HEK293 (cell line): ENCODE measurements at regions not wholly inside any gene's neighbourhood (a gene's known extent, or its start where the extent isn't known, plus 50 kb on each side); places are given as distances from the start of the nearest gene placed in this dataset.

Experiments
- CTCF ChIA-PET: fragments of 350-600 bp; formaldehyde crosslinking; extraction: SDS; loops from one replicate; lab custom pipeline; 2021; ENCODE audit warnings: antibody characterized with exemption; lab: Yijun Ruan, JAX
- POLR2A ChIA-PET: fragments of 300-600 bp; formaldehyde crosslinking; extraction: SDS; loops from one replicate; lab custom pipeline; 2020; ENCODE audit warnings: antibody characterized with exemption, inconsistent platforms; lab: Yijun Ruan, JAX
- H3K27ac ChIP-seq: fragments of 200-500 bp; sonication (Bioruptor generic); 2 replicates; pipeline ENCODE4 v1.5.1; 2014; ENCODE audit warnings: low read depth, low read length, control low read depth, inconsistent platforms; ENCODE audit errors: extremely low read depth
- H3K36me3 ChIP-seq, 2 experiments: fragments of 200-500 bp in 1 of 2; sonication (Bioruptor generic) in 1 of 2; 1 replicate in 1 of 2; 2 replicates in 1 of 2; pipeline ENCODE4 v1.5.1; 2014 to 2017; ENCODE audit warnings: inconsistent platforms in 2 of 2, low read length in 2 of 2; ENCODE audit not compliant: control insufficient read depth in 2 of 2, insufficient read depth in 1 of 2
- H3K4me1 ChIP-seq: fragments of 200-500 bp; sonication (Bioruptor generic); 2 replicates; pipeline ENCODE4 v1.5.1; 2014; ENCODE audit warnings: mild to moderate bottlenecking, low read length, inconsistent platforms; ENCODE audit not compliant: control insufficient read depth, insufficient read depth
- H3K4me3 ChIP-seq: 2 replicates; pipeline ENCODE4 v1.5.1; 2011; ENCODE audit warnings: low read depth, mild to moderate bottlenecking, control low read depth, low read length, moderate library complexity
- H3K9me3 ChIP-seq: fragments of 200-500 bp; sonication (Bioruptor generic); 2 replicates; pipeline ENCODE4 v1.5.1; 2014; ENCODE audit warnings: low read depth, low read length, inconsistent platforms; ENCODE audit not compliant: control insufficient read depth, insufficient read depth
- HOXC10 ChIP-seq: sonication (generic); formaldehyde crosslinking; IDR thresholded peaks from 2 replicates; pipeline ENCODE4 v1.8.1; 2023; ENCODE audit warnings: mild to moderate bottlenecking, missing genetic modification reagents
- SETDB1 ChIP-seq: IDR thresholded peaks from one replicate; pipeline ENCODE4 v1.6.1; 2017; ENCODE audit warnings: mild to moderate bottlenecking, low read length, moderate library complexity, mixed read lengths; ENCODE audit not compliant: insufficient read length
- ZFP37 ChIP-seq: fragments of 450-650 bp; formaldehyde crosslinking; IDR thresholded peaks from 2 replicates; pipeline ENCODE4 v1.5.1; 2016; ENCODE audit warnings: missing biosample characterization, missing genetic modification characterization
- ZFP41 ChIP-seq: fragments of 450-650 bp; formaldehyde crosslinking; IDR thresholded peaks from 2 replicates; pipeline ENCODE4 v1.5.1; 2016; ENCODE audit warnings: missing biosample characterization, missing genetic modification characterization, borderline replicate concordance
- ZFP69B ChIP-seq: fragments of 450-650 bp; formaldehyde crosslinking; IDR thresholded peaks from 2 replicates; pipeline ENCODE4 v1.5.1; 2016; ENCODE audit warnings: missing biosample characterization, missing genetic modification characterization
- ZIC2 ChIP-seq: fragments of 450-650 bp; formaldehyde crosslinking; IDR thresholded peaks from 2 replicates; pipeline ENCODE4 v1.5.1; 2016; ENCODE audit warnings: missing biosample characterization, missing genetic modification characterization
- ZNF335 ChIP-seq: fragments of 450-650 bp; formaldehyde crosslinking; conservative IDR thresholded peaks from 2 replicates; pipeline ENCODE4 v1.5.1; 2016; ENCODE audit warnings: missing biosample characterization, missing genetic modification characterization
- ZNF350 ChIP-seq: fragments of 450-650 bp; formaldehyde crosslinking; IDR thresholded peaks from 2 replicates; pipeline ENCODE4 v1.5.0; 2017; ENCODE audit warnings: missing biosample characterization, mild to moderate bottlenecking, missing genetic modification characterization
- ZNF366 ChIP-seq: fragments of 450-650 bp; formaldehyde crosslinking; conservative IDR thresholded peaks from 2 replicates; pipeline ENCODE4 v1.5.1; 2016; ENCODE audit warnings: missing biosample characterization, missing genetic modification characterization
- ZNF571 ChIP-seq: fragments of 450-650 bp; formaldehyde crosslinking; IDR thresholded peaks from 2 replicates; pipeline ENCODE4 v1.5.0; 2017; ENCODE audit warnings: missing biosample characterization, missing genetic modification characterization
- ZNF600 ChIP-seq: fragments of 450-650 bp; formaldehyde crosslinking; IDR thresholded peaks from 2 replicates; pipeline ENCODE4 v1.5.1; 2016; ENCODE audit warnings: missing biosample characterization, missing genetic modification characterization
- ZNF76 ChIP-seq: fragments of 450-650 bp; formaldehyde crosslinking; IDR thresholded peaks from 2 replicates; pipeline ENCODE4; 2016; ENCODE audit warnings: low read depth, missing biosample characterization, missing genetic modification characterization, borderline replicate concordance
- ZNF768 ChIP-seq: fragments of 450-650 bp; formaldehyde crosslinking; IDR thresholded peaks from 2 replicates; pipeline ENCODE4 v1.5.1; 2018; ENCODE audit warnings: missing biosample characterization, mild to moderate bottlenecking, missing genetic modification characterization
- ZNF776 ChIP-seq: fragments of 450-650 bp; formaldehyde crosslinking; IDR thresholded peaks from 2 replicates; pipeline ENCODE4 v1.5.0; 2017; ENCODE audit warnings: missing biosample characterization, missing genetic modification characterization, borderline replicate concordance
- ZSCAN23 ChIP-seq: fragments of 450-650 bp; formaldehyde crosslinking; IDR thresholded peaks from 2 replicates; pipeline ENCODE4 v1.5.1; 2016; ENCODE audit warnings: missing biosample characterization, missing genetic modification characterization
- TF ChIP-seq, protein P1 (sequence below): fragments of 450-650 bp; formaldehyde crosslinking; IDR thresholded peaks from 2 replicates; pipeline ENCODE4 v1.5.1; 2016; ENCODE audit warnings: missing biosample characterization, missing genetic modification characterization
- TF ChIP-seq, protein P2 (sequence below): fragments of 450-650 bp; formaldehyde crosslinking; IDR thresholded peaks from 2 replicates; pipeline ENCODE4 v1.5.1; 2016; ENCODE audit warnings: missing biosample characterization, missing genetic modification characterization
- TF ChIP-seq, protein P3 (sequence below): fragments of 450-650 bp; formaldehyde crosslinking; IDR thresholded peaks from 2 replicates; pipeline ENCODE4 v1.5.1; 2016; ENCODE audit warnings: missing biosample characterization, missing genetic modification characterization
- TF ChIP-seq, protein P4 (sequence below): fragments of 450-650 bp; formaldehyde crosslinking; IDR thresholded peaks from 2 replicates; pipeline ENCODE4 v1.5.1; 2016; ENCODE audit warnings: missing biosample characterization, missing genetic modification characterization, borderline replicate concordance
- TF ChIP-seq, protein P5 (sequence below): fragments of 450-650 bp; formaldehyde crosslinking; IDR thresholded peaks from 2 replicates; pipeline ENCODE4 v1.5.1; 2016; ENCODE audit warnings: missing biosample characterization, missing genetic modification characterization

DNA sequence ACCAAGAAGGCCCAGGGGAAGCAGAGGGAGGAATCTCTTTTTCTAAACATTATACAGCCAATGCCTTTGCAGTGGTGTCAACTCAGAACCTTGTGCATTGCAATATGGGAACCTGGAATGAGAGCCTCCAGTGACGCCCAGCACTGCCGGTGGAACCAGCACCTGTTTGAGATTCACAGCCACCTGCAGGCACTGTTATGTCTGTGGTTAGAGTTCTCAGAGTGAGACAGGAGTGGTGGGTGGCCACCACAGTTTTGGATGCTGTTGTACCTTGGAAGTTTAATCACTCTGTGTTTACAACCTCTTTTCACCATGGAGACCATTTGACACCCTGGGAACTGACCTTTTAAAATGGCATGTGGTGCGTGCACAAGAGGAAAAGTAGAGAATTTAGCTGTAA, 185.3 kb upstream of the KCNG1 start:
- no peaks in the 10 kb centered on the region for H3K36me3 ChIP-seq
- no peaks in the 10 kb centered on the region for H3K9me3 ChIP-seq
- no peak overlapping the region for H3K4me3 ChIP-seq
- no peak for TF ChIP-seq ZFP69B (tag by site-specific recombination)
- TF ChIP-seq ZNF76 (tag by site-specific recombination) = no peak
- no peak for TF ChIP-seq ZNF571 (tag by site-specific recombination)
- TF ChIP-seq, all 188 proteins: peak for 0
- ChIA-PET POLR2A (no interaction called here), CTCF (interaction anchor here (1.7 kb wide), 1 partner anchor 14 kb away, joined by 4 read pairs; no protein-coding TSS in a partner anchor)
- no peak overlapping the region for H3K27ac ChIP-seq
- no peaks in the 10 kb centered on the region for H3K4me1 ChIP-seq

DNA sequence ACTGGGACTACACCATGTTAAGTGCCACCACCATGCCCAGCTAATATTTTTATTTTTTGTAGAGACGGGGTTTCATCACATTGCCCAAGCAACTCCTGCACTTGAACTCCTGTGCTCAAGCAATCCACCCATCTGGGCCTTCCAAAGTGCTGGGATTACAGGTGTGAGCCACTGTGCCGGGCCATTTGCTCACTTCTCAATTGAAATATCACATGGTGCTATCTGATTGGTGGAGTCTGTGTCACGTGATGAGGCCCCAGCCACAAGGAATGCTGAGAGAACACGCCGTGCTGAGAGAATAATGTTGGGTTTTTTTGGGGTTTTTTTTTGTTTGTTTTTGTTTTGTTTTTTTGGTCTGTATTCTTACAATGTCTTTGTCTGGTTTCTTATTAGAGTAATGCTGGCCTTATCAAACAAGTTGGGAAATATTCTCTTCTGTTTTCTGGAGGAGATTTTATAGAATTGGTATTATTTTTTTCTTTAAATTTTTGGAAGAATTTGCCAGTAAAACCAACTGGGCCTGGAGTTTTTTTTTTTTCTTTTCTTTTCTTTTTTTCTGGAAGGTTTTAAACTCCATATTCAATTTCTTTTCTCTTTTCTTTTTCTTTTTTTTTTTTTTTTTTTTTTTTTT, 183.2 kb upstream of the KCNG1 start:
- POLR2A ChIA-PET = interaction anchor here (0.6 kb wide), 1 partner anchor 24 kb away, joined by 10 read pairs; no protein-coding TSS in a partner anchor
- CTCF ChIA-PET = no interaction called here
- H3K36me3 ChIP-seq = no peaks in the 10 kb centered on the region
- TF ChIP-seq ZSCAN23 (tag by site-specific recombination) (no peak), SETDB1 (no peak), ZNF335 (no peak), ZNF366 (tag by site-specific recombination) (no peak), ZIC2 (no peak), ZFP41 (no peak), ZNF776 (tag by site-specific recombination) (no peak), ZNF768 (tag by site-specific recombination) (no peak), ZFP37 (tag by site-specific recombination) (no peak), ZNF350 (no peak), ZNF600 (no peak), HOXC10 (CRISPR knock-in tag) (no peak)
- TF ChIP-seq, protein P1, sequence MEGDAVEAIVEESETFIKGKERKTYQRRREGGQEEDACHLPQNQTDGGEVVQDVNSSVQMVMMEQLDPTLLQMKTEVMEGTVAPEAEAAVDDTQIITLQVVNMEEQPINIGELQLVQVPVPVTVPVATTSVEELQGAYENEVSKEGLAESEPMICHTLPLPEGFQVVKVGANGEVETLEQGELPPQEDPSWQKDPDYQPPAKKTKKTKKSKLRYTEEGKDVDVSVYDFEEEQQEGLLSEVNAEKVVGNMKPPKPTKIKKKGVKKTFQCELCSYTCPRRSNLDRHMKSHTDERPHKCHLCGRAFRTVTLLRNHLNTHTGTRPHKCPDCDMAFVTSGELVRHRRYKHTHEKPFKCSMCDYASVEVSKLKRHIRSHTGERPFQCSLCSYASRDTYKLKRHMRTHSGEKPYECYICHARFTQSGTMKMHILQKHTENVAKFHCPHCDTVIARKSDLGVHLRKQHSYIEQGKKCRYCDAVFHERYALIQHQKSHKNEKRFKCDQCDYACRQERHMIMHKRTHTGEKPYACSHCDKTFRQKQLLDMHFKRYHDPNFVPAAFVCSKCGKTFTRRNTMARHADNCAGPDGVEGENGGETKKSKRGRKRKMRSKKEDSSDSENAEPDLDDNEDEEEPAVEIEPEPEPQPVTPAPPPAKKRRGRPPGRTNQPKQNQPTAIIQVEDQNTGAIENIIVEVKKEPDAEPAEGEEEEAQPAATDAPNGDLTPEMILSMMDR (tag by site-specific recombination) = no peak
- TF ChIP-seq, protein P2, sequence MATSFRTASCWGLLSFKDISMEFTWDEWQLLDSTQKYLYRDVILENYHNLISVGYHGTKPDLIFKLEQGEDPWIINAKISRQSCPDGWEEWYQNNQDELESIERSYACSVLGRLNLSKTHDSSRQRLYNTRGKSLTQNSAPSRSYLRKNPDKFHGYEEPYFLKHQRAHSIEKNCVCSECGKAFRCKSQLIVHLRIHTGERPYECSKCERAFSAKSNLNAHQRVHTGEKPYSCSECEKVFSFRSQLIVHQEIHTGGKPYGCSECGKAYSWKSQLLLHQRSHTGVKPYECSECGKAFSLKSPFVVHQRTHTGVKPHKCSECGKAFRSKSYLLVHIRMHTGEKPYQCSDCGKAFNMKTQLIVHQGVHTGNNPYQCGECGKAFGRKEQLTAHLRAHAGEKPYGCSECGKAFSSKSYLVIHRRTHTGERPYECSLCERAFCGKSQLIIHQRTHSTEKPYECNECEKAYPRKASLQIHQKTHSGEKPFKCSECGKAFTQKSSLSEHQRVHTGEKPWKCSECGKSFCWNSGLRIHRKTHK (tag by site-specific recombination) = no peak
- TF ChIP-seq, protein P3, sequence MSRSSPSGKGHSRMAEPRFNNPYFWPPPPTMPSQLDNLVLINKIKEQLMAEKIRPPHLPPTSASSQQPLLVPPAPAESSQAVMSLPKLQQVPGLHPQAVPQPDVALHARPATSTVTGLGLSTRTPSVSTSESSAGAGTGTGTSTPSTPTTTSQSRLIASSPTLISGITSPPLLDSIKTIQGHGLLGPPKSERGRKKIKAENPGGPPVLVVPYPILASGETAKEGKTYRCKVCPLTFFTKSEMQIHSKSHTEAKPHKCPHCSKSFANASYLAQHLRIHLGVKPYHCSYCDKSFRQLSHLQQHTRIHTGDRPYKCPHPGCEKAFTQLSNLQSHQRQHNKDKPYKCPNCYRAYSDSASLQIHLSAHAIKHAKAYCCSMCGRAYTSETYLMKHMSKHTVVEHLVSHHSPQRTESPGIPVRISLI (tag by site-specific recombination) = no peak
- TF ChIP-seq, protein P4, sequence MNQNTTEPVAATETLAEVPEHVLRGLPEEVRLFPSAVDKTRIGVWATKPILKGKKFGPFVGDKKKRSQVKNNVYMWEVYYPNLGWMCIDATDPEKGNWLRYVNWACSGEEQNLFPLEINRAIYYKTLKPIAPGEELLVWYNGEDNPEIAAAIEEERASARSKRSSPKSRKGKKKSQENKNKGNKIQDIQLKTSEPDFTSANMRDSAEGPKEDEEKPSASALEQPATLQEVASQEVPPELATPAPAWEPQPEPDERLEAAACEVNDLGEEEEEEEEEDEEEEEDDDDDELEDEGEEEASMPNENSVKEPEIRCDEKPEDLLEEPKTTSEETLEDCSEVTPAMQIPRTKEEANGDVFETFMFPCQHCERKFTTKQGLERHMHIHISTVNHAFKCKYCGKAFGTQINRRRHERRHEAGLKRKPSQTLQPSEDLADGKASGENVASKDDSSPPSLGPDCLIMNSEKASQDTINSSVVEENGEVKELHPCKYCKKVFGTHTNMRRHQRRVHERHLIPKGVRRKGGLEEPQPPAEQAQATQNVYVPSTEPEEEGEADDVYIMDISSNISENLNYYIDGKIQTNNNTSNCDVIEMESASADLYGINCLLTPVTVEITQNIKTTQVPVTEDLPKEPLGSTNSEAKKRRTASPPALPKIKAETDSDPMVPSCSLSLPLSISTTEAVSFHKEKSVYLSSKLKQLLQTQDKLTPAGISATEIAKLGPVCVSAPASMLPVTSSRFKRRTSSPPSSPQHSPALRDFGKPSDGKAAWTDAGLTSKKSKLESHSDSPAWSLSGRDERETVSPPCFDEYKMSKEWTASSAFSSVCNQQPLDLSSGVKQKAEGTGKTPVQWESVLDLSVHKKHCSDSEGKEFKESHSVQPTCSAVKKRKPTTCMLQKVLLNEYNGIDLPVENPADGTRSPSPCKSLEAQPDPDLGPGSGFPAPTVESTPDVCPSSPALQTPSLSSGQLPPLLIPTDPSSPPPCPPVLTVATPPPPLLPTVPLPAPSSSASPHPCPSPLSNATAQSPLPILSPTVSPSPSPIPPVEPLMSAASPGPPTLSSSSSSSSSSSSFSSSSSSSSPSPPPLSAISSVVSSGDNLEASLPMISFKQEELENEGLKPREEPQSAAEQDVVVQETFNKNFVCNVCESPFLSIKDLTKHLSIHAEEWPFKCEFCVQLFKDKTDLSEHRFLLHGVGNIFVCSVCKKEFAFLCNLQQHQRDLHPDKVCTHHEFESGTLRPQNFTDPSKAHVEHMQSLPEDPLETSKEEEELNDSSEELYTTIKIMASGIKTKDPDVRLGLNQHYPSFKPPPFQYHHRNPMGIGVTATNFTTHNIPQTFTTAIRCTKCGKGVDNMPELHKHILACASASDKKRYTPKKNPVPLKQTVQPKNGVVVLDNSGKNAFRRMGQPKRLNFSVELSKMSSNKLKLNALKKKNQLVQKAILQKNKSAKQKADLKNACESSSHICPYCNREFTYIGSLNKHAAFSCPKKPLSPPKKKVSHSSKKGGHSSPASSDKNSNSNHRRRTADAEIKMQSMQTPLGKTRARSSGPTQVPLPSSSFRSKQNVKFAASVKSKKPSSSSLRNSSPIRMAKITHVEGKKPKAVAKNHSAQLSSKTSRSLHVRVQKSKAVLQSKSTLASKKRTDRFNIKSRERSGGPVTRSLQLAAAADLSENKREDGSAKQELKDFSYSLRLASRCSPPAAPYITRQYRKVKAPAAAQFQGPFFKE (tag by site-specific recombination) = no peak
- TF ChIP-seq, protein P5, sequence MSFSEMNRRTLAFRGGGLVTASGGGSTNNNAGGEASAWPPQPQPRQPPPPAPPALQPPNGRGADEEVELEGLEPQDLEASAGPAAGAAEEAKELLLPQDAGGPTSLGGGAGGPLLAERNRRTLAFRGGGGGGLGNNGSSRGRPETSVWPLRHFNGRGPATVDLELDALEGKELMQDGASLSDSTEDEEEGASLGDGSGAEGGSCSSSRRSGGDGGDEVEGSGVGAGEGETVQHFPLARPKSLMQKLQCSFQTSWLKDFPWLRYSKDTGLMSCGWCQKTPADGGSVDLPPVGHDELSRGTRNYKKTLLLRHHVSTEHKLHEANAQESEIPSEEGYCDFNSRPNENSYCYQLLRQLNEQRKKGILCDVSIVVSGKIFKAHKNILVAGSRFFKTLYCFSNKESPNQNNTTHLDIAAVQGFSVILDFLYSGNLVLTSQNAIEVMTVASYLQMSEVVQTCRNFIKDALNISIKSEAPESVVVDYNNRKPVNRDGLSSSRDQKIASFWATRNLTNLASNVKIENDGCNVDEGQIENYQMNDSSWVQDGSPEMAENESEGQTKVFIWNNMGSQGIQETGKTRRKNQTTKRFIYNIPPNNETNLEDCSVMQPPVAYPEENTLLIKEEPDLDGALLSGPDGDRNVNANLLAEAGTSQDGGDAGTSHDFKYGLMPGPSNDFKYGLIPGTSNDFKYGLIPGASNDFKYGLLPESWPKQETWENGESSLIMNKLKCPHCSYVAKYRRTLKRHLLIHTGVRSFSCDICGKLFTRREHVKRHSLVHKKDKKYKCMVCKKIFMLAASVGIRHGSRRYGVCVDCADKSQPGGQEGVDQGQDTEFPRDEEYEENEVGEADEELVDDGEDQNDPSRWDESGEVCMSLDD = no peak

More for the DNA sequence above, 183.2 kb upstream of the KCNG1 start:
- H3K4me1 ChIP-seq = no peaks in the 10 kb centered on the region
- H3K9me3 ChIP-seq = no peaks in the 10 kb centered on the region
- no peak overlapping the region for H3K4me3 ChIP-seq
- H3K27ac ChIP-seq = no peak overlapping the region
